BLaER1 treated with 17β-estradiol and CSF1 and Interleukin-3, amounts not matched to agents 10 nM and 100 nM (cell line): ENCODE measurements at regions not wholly inside any gene's neighbourhood (a gene's known extent, or its start where the extent isn't known, plus 50 kb on each side); places are given as distances from the start of the nearest gene placed in this dataset.
A peak's percentile ranks its signal among the peaks of the same experiment; 100 is the strongest.

Source experiments
- H3K27ac ChIP-seq, 11 experiments: shearing (Covaris generic); formaldehyde crosslinking; 2 replicates each; pipeline ENCODE4 v1.8.1; 2022
- H3K27me3 ChIP-seq, 11 experiments: shearing (Covaris generic); formaldehyde crosslinking; 2 replicates each; pipeline ENCODE4 v1.8.1; 2022
- H3K36me3 ChIP-seq, 11 experiments: shearing (Covaris generic); formaldehyde crosslinking; 2 replicates each; pipeline ENCODE4 v1.8.1; 2022
- H3K4me1 ChIP-seq, 10 experiments: shearing (Covaris generic); formaldehyde crosslinking; 2 replicates each; pipeline ENCODE4 v1.8.1; 2022
- H3K4me2 ChIP-seq, 11 experiments: shearing (Covaris generic); formaldehyde crosslinking; 2 replicates each; pipeline ENCODE4 v1.8.1; 2022
- H3K4me3 ChIP-seq, 10 experiments: shearing (Covaris generic); formaldehyde crosslinking; 2 replicates each; pipeline ENCODE4 v1.8.1; 2022
- H3K9ac ChIP-seq, 11 experiments: shearing (Covaris generic); formaldehyde crosslinking; 2 replicates each; pipeline ENCODE4 v1.8.1; 2022
- H3K9me3 ChIP-seq, 11 experiments: shearing (Covaris generic); formaldehyde crosslinking; replicated peaks in 1 of 11; 2 replicates each; pipeline ENCODE4 v1.8.1; 2022
- H4K20me1 ChIP-seq, 11 experiments: shearing (Covaris generic); formaldehyde crosslinking; 2 replicates each; pipeline ENCODE4 v1.8.1; 2022
- Cebpa-rat ChIP-seq, 11 experiments: shearing (Covaris generic); IDR thresholded peaks; 2 replicates each; pipeline ENCODE4 v1.8.1; 2022

GRCh38 chr17:72425794-72426168, 305.0 kb downstream of the SOX9 start:
- H3K27me3 ChIP-seq: no peaks in the 10 kb centered on the region
- H3K9ac ChIP-seq: no peak overlapping the region
- H3K9me3 ChIP-seq: peaks cover 0 to 9% (median 0%) of the 10 kb centered on the region in 11 experiments; a peak in 5 of 22 replicates
- H3K27ac ChIP-seq: no peak overlapping the region
- no peaks in the 10 kb centered on the region for H4K20me1 ChIP-seq
- no peaks in the 10 kb centered on the region for H3K36me3 ChIP-seq
- no peak overlapping the region for H3K4me3 ChIP-seq
- H3K4me1 ChIP-seq: peaks cover 12 to 32% (median 27%) of the 10 kb centered on the region in 10 experiments
- H3K4me2 ChIP-seq: no peak overlapping the region
- no peak for TF ChIP-seq Cebpa-rat (IDR thresholded peaks at IDR 0.05)

- Histone ChIP-seq H3K36me3 (no peaks in the 10 kb centered on the region), H3K27ac (no peak overlapping the region), H4K20me1 (no peaks in the 10 kb centered on the region), H3K4me3 (no peak overlapping the region), H3K27me3 (no peaks in the 10 kb centered on the region), H3K9ac (no peak overlapping the region), H3K4me1 (peaks cover 9 to 28% (median 22%) of the 10 kb centered on the region in 10 experiments), H3K4me2 (no peak overlapping the region), H3K9me3 (peaks cover 0 to 9% (median 0%) of the 10 kb centered on the region in 11 experiments; a peak in 5 of 22 replicates)
- no peak for TF ChIP-seq Cebpa-rat (IDR thresholded peaks at IDR 0.05)
Observed at GRCh38 chr17:72426321-72426720, 305.5 kb downstream of the SOX9 start.

- H3K27me3 ChIP-seq: no peaks in the 10 kb centered on the region
- no peak for TF ChIP-seq Cebpa-rat (IDR thresholded peaks at IDR 0.05)
- H3K9me3 ChIP-seq: peaks cover 0 to 9% (median 0%) of the 10 kb centered on the region in 11 experiments; a peak in 5 of 22 replicates
- no peak overlapping the region for H3K9ac ChIP-seq
- no peak overlapping the region for H3K4me3 ChIP-seq
- H3K4me1 ChIP-seq: peaks cover 5 to 21% (median 15%) of the 10 kb centered on the region in 10 experiments; a peak in 15 of 20 replicates
- H3K27ac ChIP-seq: no peak overlapping the region
- H4K20me1 ChIP-seq: no peaks in the 10 kb centered on the region
- no peak overlapping the region for H3K4me2 ChIP-seq
- H3K36me3 ChIP-seq: no peaks in the 10 kb centered on the region
Observed at GRCh38 chr17:72426948-72427760, 306.3 kb downstream of the SOX9 start.

GRCh38 chr17:72427761-72428109, 306.9 kb downstream of the SOX9 start:
- no peak overlapping the region for H3K9ac ChIP-seq
- H3K4me1 ChIP-seq: peaks cover 3 to 16% (median 11%) of the 10 kb centered on the region in 10 experiments; a peak in 15 of 20 replicates
- H3K4me2 ChIP-seq: no peak overlapping the region
- H3K27me3 ChIP-seq: no peaks in the 10 kb centered on the region
- H3K4me3 ChIP-seq: no peak overlapping the region
- no peak for TF ChIP-seq Cebpa-rat (IDR thresholded peaks at IDR 0.05)
- no peaks in the 10 kb centered on the region for H3K36me3 ChIP-seq
- no peaks in the 10 kb centered on the region for H4K20me1 ChIP-seq
- H3K9me3 ChIP-seq: peaks cover 0 to 9% (median 0%) of the 10 kb centered on the region in 11 experiments; a peak in 5 of 22 replicates
- H3K27ac ChIP-seq: no peak overlapping the region

- H3K4me2 ChIP-seq: no peak overlapping the region
- H3K4me1 ChIP-seq: peaks cover 0 to 7% (median 2%) of the 10 kb centered on the region in 10 experiments; a peak in 4 of 20 replicates
Observed at GRCh38 chr17:72429066-72429638, 308.3 kb downstream of the SOX9 start.

GRCh38 chr17:72430611-72431432, 310.0 kb downstream of the SOX9 start:
- no peak overlapping the region for H3K27ac ChIP-seq
- peaks cover 0 to 9% (median 0%) of the 10 kb centered on the region in 11 experiments; a peak in 5 of 22 replicates for H3K9me3 ChIP-seq
- no peaks in the 10 kb centered on the region for H3K27me3 ChIP-seq
- peaks cover 0 to 7% (median 2%) of the 10 kb centered on the region in 10 experiments; a peak in 4 of 20 replicates for H3K4me1 ChIP-seq
- no peak overlapping the region for H3K4me3 ChIP-seq
- peak overlapping the region in 3 of 11 experiments; percentile 5 to 12 (median 7); a peak in 3 of 22 replicates for H3K4me2 ChIP-seq
- no peaks in the 10 kb centered on the region for H4K20me1 ChIP-seq
- no peaks in the 10 kb centered on the region for H3K36me3 ChIP-seq
- no peak overlapping the region for H3K9ac ChIP-seq
- no peak for TF ChIP-seq Cebpa-rat (IDR thresholded peaks at IDR 0.05)

More at GRCh38 chr17:72429066-72429638, 308.3 kb downstream of the SOX9 start:
- TF ChIP-seq Cebpa-rat (IDR thresholded peaks at IDR 0.05): no peak
- H3K4me3 ChIP-seq: no peak overlapping the region
- no peaks in the 10 kb centered on the region for H3K36me3 ChIP-seq
- H3K9me3 ChIP-seq: peaks cover 0 to 9% (median 0%) of the 10 kb centered on the region in 11 experiments; a peak in 5 of 22 replicates
- H3K27me3 ChIP-seq: no peaks in the 10 kb centered on the region
- no peak overlapping the region for H3K9ac ChIP-seq
- no peaks in the 10 kb centered on the region for H4K20me1 ChIP-seq
- no peak overlapping the region for H3K27ac ChIP-seq

GRCh38 chr17:72432143-72432621, 311.4 kb downstream of the SOX9 start:
- Histone ChIP-seq H3K4me3 (no peak overlapping the region), H3K4me1 (peaks cover 0 to 7% (median 2%) of the 10 kb centered on the region in 10 experiments; a peak in 4 of 20 replicates), H3K9ac (no peak overlapping the region), H3K9me3 (peaks cover 0 to 9% (median 0%) of the 10 kb centered on the region in 11 experiments; a peak in 5 of 22 replicates), H3K36me3 (no peaks in the 10 kb centered on the region), H4K20me1 (no peaks in the 10 kb centered on the region), H3K27ac (no peak overlapping the region), H3K4me2 (no peak overlapping the region), H3K27me3 (no peaks in the 10 kb centered on the region)
- TF ChIP-seq Cebpa-rat (IDR thresholded peaks at IDR 0.05): no peak

- Histone ChIP-seq H3K36me3 (no peaks in the 10 kb centered on the region), H3K9ac (no peak overlapping the region), H3K27ac (no peak overlapping the region), H3K4me3 (no peak overlapping the region), H3K4me2 (no peak overlapping the region), H3K9me3 (peaks cover 0 to 9% (median 0%) of the 10 kb centered on the region in 11 experiments; a peak in 5 of 22 replicates), H3K4me1 (peaks cover 0 to 7% (median 2%) of the 10 kb centered on the region in 10 experiments; a peak in 4 of 20 replicates), H3K27me3 (no peaks in the 10 kb centered on the region), H4K20me1 (no peaks in the 10 kb centered on the region)
- TF ChIP-seq Cebpa-rat (IDR thresholded peaks at IDR 0.05): no peak
Observed at GRCh38 chr17:72432881-72433280, 312.1 kb downstream of the SOX9 start.
